KMS-11 (cell line): ENCODE measurements at regions not wholly inside any gene's neighbourhood (a gene's known extent, or its start where the extent isn't known, plus 50 kb on each side); places are given as distances from the start of the nearest gene placed in this dataset.

ENCODE experiments used
- H2AFZ ChIP-seq: fragments of 200-600 bp; sonication (generic); 2 replicates; pipeline ENCODE4 v1.6.1; 2016; ENCODE audit warnings: antibody characterized with exemption, mixed run types, low read depth
- H3K27ac ChIP-seq: fragments of 200-600 bp; sonication (generic); 2 replicates; pipeline ENCODE4 v1.6.1; 2016; ENCODE audit warnings: mild to moderate bottlenecking, mixed run types
- H3K27me3 ChIP-seq: fragments of 200-600 bp; sonication (generic); 2 replicates; pipeline ENCODE4 v1.6.1; 2017; ENCODE audit warnings: mild to moderate bottlenecking, low read depth, mixed run types, moderate library complexity; ENCODE audit not compliant: insufficient read depth
- H3K36me3 ChIP-seq: fragments of 200-600 bp; sonication (generic); 2 replicates; pipeline ENCODE4 v1.6.1; 2017; ENCODE audit warnings: mild to moderate bottlenecking, mixed run types; ENCODE audit not compliant: insufficient read depth
- H3K4me1 ChIP-seq: fragments of 200-600 bp; sonication (generic); 2 replicates; pipeline ENCODE4 v1.6.1; 2016; ENCODE audit warnings: mild to moderate bottlenecking, low read depth, mixed run types; ENCODE audit not compliant: poor library complexity, severe bottlenecking
- H3K4me2 ChIP-seq: fragments of 200-600 bp; sonication (generic); 2 replicates; pipeline ENCODE4 v1.7.0; 2016; ENCODE audit warnings: mild to moderate bottlenecking, mixed run types
- H3K4me3 ChIP-seq: fragments of 200-600 bp; sonication (generic); IDR thresholded peaks from 2 replicates; pipeline ENCODE4 v1.6.1; 2017; ENCODE audit warnings: low read depth, low read length, mixed read lengths; ENCODE audit not compliant: insufficient read depth
- H3K79me2 ChIP-seq: fragments of 200-600 bp; sonication (generic); 2 replicates; pipeline ENCODE4 v1.6.1; 2016; ENCODE audit warnings: low read depth, mixed run types; ENCODE audit not compliant: insufficient read depth
- H3K9ac ChIP-seq: fragments of 200-600 bp; sonication (generic); 2 replicates; pipeline ENCODE4 v1.6.1; 2016; ENCODE audit warnings: mild to moderate bottlenecking, mixed run types
- H4K20me1 ChIP-seq: fragments of 200-600 bp; sonication (generic); 2 replicates; pipeline ENCODE4 v1.6.1; 2016; ENCODE audit warnings: mild to moderate bottlenecking, mixed run types; ENCODE audit not compliant: insufficient read depth
- CTCF ChIP-seq: fragments of 200-600 bp; sonication (generic); conservative IDR thresholded peaks from 2 replicates; pipeline ENCODE4 v1.6.1; 2017; ENCODE audit warnings: low read depth, mild to moderate bottlenecking, antibody characterized with exemption, low read length, moderate library complexity, mixed read lengths

- H3K4me2 ChIP-seq: no peak overlapping the region
- no peak for TF ChIP-seq CTCF
- H2AFZ ChIP-seq: no peak overlapping the region
- H3K79me2 ChIP-seq: no peaks in the 10 kb centered on the region
- no peak overlapping the region for H3K9ac ChIP-seq
- no peaks in the 10 kb centered on the region for H4K20me1 ChIP-seq
- H3K4me3 ChIP-seq: no peak overlapping the region
- H3K27me3 ChIP-seq: no peaks in the 10 kb centered on the region
- no peaks in the 10 kb centered on the region for H3K4me1 ChIP-seq
- H3K27ac ChIP-seq: no peak overlapping the region
- H3K36me3 ChIP-seq: no peaks in the 10 kb centered on the region
Observed at GRCh38 chr10:44028384-44029137, 356.3 kb downstream of the CXCL12 start.

GRCh38 chr10:44024356-44025116 lies 360.4 kb downstream of the CXCL12 start:
- H3K27me3 ChIP-seq: no peaks in the 10 kb centered on the region
- no peak for TF ChIP-seq CTCF
- no peaks in the 10 kb centered on the region for H3K79me2 ChIP-seq

GRCh38 chr10:44023517-44023916 lies 361.4 kb downstream of the CXCL12 start:
- Histone ChIP-seq H4K20me1 (no peaks in the 10 kb centered on the region), H3K9ac (no peak overlapping the region), H3K27ac (no peak overlapping the region), H3K36me3 (no peaks in the 10 kb centered on the region), H3K27me3 (no peaks in the 10 kb centered on the region), H3K4me2 (no peak overlapping the region), H2AFZ (no peak overlapping the region), H3K4me3 (no peak overlapping the region), H3K4me1 (no peaks in the 10 kb centered on the region), H3K79me2 (no peaks in the 10 kb centered on the region)
- TF ChIP-seq CTCF: no peak

More at GRCh38 chr10:44024356-44025116, 360.4 kb downstream of the CXCL12 start:
- H3K36me3 ChIP-seq: no peaks in the 10 kb centered on the region
- no peak overlapping the region for H3K9ac ChIP-seq
- H2AFZ ChIP-seq: no peak overlapping the region
- H4K20me1 ChIP-seq: no peaks in the 10 kb centered on the region
- no peak overlapping the region for H3K27ac ChIP-seq
- H3K4me1 ChIP-seq: no peaks in the 10 kb centered on the region
- H3K4me2 ChIP-seq: no peak overlapping the region
- H3K4me3 ChIP-seq: no peak overlapping the region

- H3K4me2 ChIP-seq: no peak overlapping the region
- no peak for TF ChIP-seq CTCF
- H3K4me1 ChIP-seq: no peaks in the 10 kb centered on the region
- H3K27ac ChIP-seq: no peak overlapping the region
- H2AFZ ChIP-seq: no peak overlapping the region
- no peak overlapping the region for H3K9ac ChIP-seq
- H3K27me3 ChIP-seq: no peaks in the 10 kb centered on the region
- H3K36me3 ChIP-seq: no peaks in the 10 kb centered on the region
- no peaks in the 10 kb centered on the region for H3K79me2 ChIP-seq
- H4K20me1 ChIP-seq: no peaks in the 10 kb centered on the region
- no peak overlapping the region for H3K4me3 ChIP-seq
Observed at GRCh38 chr10:44022203-44022602, 362.7 kb downstream of the CXCL12 start.
